Uterus (tissue), 3 donors: ENCODE measurements at regions not wholly inside any gene's neighbourhood (a gene's known extent, or its start where the extent isn't known, plus 50 kb on each side); places are given as distances from the start of the nearest gene placed in this dataset.
"Not testable (repeated sequence)": the region's sequence is repeated elsewhere in the genome, so short reads cannot be mapped to it uniquely, and the experiment has no call there.

Experiments used
- DNase-seq, 2 donors: peaks; one replicate each; pipeline ENCODE4 v3.0.0-alpha.2; 2019 to 2020
- H3K27ac ChIP-seq, 2 donors: fragments of 200-600 bp; sonication (generic); 1 replicate in 1 of 2; 2 replicates in 1 of 2; pipeline ENCODE4 v1.5.1; 2016 to 2018
- H3K27me3 ChIP-seq, 2 donors: fragments of 200-600 bp; sonication (generic); one replicate each; pipeline ENCODE4 v1.5.1; 2018 to 2019; ENCODE audit warnings: control low read depth in 1 of 2
- H3K36me3 ChIP-seq, 2 donors: fragments of 200-600 bp; sonication (generic); one replicate each; pipeline ENCODE4 v1.5.1; 2019; ENCODE audit warnings: control low read depth in 1 of 2
- H3K4me1 ChIP-seq, 2 donors: fragments of 200-600 bp; sonication (generic); one replicate each; pipeline ENCODE4 v1.5.1; 2018 to 2019; ENCODE audit warnings: control low read depth in 1 of 2
- H3K4me3 ChIP-seq, 2 donors: fragments of 200-600 bp; sonication (generic); 1 replicate in 1 of 2; 2 replicates in 1 of 2; pipeline ENCODE4 v1.5.1; 2018 to 2019; ENCODE audit warnings: mild to moderate bottlenecking in 1 of 2
- H3K9me3 ChIP-seq, 2 donors: fragments of 200-600 bp; sonication (generic); one replicate each; pipeline ENCODE4 v1.5.1; 2019; ENCODE audit warnings: control low read depth in 1 of 2
- POLR2A ChIP-seq, 2 donors: fragments of 450-650 bp; IDR thresholded peaks; one replicate each; pipeline ENCODE4 v1.6.1; 2016; ENCODE audit warnings: antibody characterized with exemption in 2 of 2, mild to moderate bottlenecking in 1 of 2, moderate library complexity in 1 of 2
- intact Hi-C: fragments of 100-400 bp; cut with DNase I; formaldehyde crosslinking; loops from one replicate; pipeline ENCODE4 v1.15.1; 2023; ENCODE audit warnings: low total_unique reads
- TF ChIP-seq, protein P1 (sequence below), 4 experiments: fragments of 200-600 bp in 2 of 4; fragments of 450-650 bp in 2 of 4; sonication (generic) in 2 of 4; IDR thresholded peaks; one replicate each; pipeline ENCODE4 v1.5.1; 2016 to 2019; ENCODE audit warnings: antibody characterized with exemption in 4 of 4, mild to moderate bottlenecking in 2 of 4, moderate library complexity in 1 of 4
- donor health status: DM: yes; HTN: yes; CAD: no.

GRCh38 chr15:75114796-75115195, 86.9 kb upstream of the C15orf39 start:
- TF ChIP-seq, protein P1, sequence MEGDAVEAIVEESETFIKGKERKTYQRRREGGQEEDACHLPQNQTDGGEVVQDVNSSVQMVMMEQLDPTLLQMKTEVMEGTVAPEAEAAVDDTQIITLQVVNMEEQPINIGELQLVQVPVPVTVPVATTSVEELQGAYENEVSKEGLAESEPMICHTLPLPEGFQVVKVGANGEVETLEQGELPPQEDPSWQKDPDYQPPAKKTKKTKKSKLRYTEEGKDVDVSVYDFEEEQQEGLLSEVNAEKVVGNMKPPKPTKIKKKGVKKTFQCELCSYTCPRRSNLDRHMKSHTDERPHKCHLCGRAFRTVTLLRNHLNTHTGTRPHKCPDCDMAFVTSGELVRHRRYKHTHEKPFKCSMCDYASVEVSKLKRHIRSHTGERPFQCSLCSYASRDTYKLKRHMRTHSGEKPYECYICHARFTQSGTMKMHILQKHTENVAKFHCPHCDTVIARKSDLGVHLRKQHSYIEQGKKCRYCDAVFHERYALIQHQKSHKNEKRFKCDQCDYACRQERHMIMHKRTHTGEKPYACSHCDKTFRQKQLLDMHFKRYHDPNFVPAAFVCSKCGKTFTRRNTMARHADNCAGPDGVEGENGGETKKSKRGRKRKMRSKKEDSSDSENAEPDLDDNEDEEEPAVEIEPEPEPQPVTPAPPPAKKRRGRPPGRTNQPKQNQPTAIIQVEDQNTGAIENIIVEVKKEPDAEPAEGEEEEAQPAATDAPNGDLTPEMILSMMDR (IDR thresholded peaks at IDR 0.05) = no peak
- no peak for TF ChIP-seq POLR2A (IDR thresholded peaks at IDR 0.05)
- no peak overlapping the region for H3K4me3 ChIP-seq
- no peak overlapping the region for H3K27ac ChIP-seq
- intact Hi-C loops = no loop called here
- no peaks in the 10 kb centered on the region for H3K27me3 ChIP-seq
- no peaks in the 10 kb centered on the region for H3K9me3 ChIP-seq
- no peaks in the 10 kb centered on the region for H3K4me1 ChIP-seq
- no peak for DNase-seq
- no peaks in the 10 kb centered on the region for H3K36me3 ChIP-seq

- H3K27ac ChIP-seq, H3K9me3 ChIP-seq, H3K27me3 ChIP-seq, H3K36me3 ChIP-seq, H3K4me3 ChIP-seq, H3K4me1 ChIP-seq, intact Hi-C loops, DNase-seq: not testable (repeated sequence)
Observed at GRCh38 chr15:75115411-75115913, 86.2 kb upstream of the C15orf39 start.

GRCh38 chr15:75116143-75116542, 85.5 kb upstream of the C15orf39 start:
- H3K27ac ChIP-seq, H3K4me1 ChIP-seq, intact Hi-C loops, H3K27me3 ChIP-seq, H3K4me3 ChIP-seq, DNase-seq, H3K9me3 ChIP-seq, H3K36me3 ChIP-seq: not testable (repeated sequence)

GRCh38 chr15:75117993-75118392, 83.7 kb upstream of the C15orf39 start:
- Histone ChIP-seq H3K4me3 (no peak overlapping the region), H3K9me3 (no peaks in the 10 kb centered on the region), H3K27ac (no peak overlapping the region), H3K36me3 (no peaks in the 10 kb centered on the region), H3K4me1 (no peaks in the 10 kb centered on the region), H3K27me3 (no peaks in the 10 kb centered on the region)
- no peak for TF ChIP-seq POLR2A (IDR thresholded peaks at IDR 0.05)
- TF ChIP-seq, protein P1 (IDR thresholded peaks at IDR 0.05) = no peak
- intact Hi-C loops = no loop called here
- no peak for DNase-seq

DNA sequence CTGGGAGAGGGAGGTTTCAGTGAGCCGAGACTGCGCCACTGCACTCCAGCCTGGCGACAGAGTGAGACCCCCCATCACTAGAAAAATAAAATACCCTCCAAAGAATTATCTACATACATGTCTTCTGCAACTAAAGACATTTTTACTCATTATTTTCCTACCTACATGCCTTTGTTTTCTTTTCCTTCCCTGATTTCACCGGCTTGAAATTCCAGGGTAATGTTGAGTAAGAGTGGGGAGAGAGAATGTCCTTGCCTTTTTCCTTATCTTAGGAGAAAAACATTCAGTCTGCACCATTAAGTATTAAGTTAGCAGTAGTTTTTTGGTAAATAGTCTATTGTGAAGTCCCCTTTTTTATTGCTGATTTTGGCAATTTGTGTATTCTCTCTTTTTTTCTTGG, 82.4 kb upstream of the C15orf39 start:
- H3K36me3 ChIP-seq, DNase-seq, H3K9me3 ChIP-seq, intact Hi-C loops, H3K4me1 ChIP-seq, H3K27ac ChIP-seq, H3K27me3 ChIP-seq, H3K4me3 ChIP-seq: not testable (repeated sequence)

DNA sequence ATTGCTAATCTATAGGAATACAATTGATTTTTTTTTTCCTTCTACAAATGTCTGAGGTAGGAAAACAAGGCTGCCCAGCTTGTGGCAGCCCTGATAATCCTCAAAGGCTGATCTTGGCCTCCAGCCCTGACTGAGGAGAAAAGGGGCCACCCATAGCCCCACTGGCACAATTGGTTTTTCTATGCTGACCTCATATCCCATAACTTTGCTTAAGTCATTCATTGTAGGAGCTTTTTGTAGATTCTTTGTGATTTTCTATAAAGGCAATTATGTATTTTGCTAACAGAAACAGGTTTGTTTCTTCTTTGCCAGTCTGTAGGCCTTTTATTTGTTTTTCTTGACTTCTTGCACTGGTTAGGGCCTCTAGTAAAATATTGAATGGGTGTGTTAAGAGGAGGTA, 80.2 kb upstream of the C15orf39 start:
- intact Hi-C loops = no loop called here
- Histone ChIP-seq H3K36me3 (no peaks in the 10 kb centered on the region), H3K27ac (no peak overlapping the region), H3K27me3 (no peaks in the 10 kb centered on the region), H3K4me1 (no peaks in the 10 kb centered on the region), H3K4me3 (no peak overlapping the region), H3K9me3 (no peaks in the 10 kb centered on the region)
- no peak for DNase-seq
- TF ChIP-seq, protein P1 (IDR thresholded peaks at IDR 0.05) = no peak
- TF ChIP-seq POLR2A (IDR thresholded peaks at IDR 0.05) = no peak

DNA sequence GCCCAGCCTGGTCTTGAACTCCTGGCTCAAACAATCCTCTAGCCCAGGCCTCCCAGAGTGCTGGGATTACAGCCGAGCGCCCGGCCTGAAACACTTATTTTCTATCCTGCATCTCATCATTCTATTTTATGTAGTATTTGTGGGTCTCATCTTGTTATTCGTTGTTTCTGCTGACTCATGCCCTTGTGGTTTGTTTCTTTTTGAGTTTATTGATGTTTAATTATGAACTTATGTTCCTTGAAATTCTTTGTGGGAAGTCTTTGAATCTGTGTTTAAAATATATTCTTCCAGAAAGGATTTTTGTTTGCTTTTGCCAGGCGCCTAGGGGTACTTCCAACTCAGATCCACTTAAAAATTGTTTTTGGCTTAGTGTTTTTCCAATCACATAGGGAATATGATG, 78.3 kb upstream of the C15orf39 start:
- Histone ChIP-seq H3K36me3 (no peaks in the 10 kb centered on the region), H3K27me3 (no peaks in the 10 kb centered on the region), H3K27ac (peak overlapping the region in 1 of 2 donors; percentile 27), H3K4me1 (no peaks in the 10 kb centered on the region), H3K9me3 (no peaks in the 10 kb centered on the region), H3K4me3 (no peak overlapping the region)
- TF ChIP-seq POLR2A (IDR thresholded peaks at IDR 0.05) = no peak
- TF ChIP-seq, protein P1 (IDR thresholded peaks at IDR 0.05) = no peak
- no peak for DNase-seq
- intact Hi-C loops = no loop called here

DNA sequence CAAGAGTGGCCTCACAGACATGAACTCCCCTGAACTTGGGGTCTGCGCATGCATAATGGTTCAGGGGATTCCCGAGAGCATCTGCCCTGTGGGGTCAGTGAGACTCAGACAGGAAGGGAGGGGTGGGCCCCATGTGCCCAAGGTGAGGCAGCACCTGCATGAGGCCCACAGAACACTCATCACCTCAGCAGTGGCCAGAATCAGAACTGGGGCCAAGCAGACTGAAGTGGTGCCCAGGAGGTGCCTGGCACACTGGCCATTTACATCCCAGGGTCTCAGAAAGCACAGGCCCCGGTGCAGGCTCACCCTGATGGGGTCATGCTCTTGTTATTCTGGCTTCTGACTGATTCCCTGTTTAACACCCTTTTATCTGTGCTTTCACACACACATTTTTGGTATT, 77.4 kb upstream of the C15orf39 start:
- H3K27ac ChIP-seq, DNase-seq, H3K9me3 ChIP-seq, H3K4me1 ChIP-seq, H3K27me3 ChIP-seq, intact Hi-C loops, H3K36me3 ChIP-seq, H3K4me3 ChIP-seq: not testable (repeated sequence)
